ENCODE measurements at regions not wholly inside any gene's neighbourhood (a gene's known extent, or its start where the extent isn't known, plus 50 kb on each side); places are given as distances from the start of the nearest gene placed in this dataset.

DNA sequence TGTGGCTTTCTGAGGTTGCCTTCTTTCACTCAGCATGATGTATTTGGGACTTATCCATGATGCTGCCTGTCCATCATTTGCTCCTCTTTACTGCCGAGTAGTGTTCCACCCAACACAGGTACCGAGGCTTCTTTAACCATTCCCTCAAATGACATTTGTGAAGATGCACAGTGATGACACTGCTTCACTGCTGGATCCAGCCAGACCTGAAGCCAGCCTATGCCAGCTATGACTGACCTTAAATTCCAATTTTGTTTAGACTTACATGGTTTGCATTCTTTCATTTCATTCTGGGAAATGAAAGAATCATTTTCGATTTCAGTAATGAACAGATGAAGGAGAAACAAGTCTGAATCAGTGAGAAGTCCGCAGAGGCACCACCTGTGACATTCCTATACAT lies 271.0 kb downstream of the AACS start:
- TF ChIP-seq, protein P1, sequence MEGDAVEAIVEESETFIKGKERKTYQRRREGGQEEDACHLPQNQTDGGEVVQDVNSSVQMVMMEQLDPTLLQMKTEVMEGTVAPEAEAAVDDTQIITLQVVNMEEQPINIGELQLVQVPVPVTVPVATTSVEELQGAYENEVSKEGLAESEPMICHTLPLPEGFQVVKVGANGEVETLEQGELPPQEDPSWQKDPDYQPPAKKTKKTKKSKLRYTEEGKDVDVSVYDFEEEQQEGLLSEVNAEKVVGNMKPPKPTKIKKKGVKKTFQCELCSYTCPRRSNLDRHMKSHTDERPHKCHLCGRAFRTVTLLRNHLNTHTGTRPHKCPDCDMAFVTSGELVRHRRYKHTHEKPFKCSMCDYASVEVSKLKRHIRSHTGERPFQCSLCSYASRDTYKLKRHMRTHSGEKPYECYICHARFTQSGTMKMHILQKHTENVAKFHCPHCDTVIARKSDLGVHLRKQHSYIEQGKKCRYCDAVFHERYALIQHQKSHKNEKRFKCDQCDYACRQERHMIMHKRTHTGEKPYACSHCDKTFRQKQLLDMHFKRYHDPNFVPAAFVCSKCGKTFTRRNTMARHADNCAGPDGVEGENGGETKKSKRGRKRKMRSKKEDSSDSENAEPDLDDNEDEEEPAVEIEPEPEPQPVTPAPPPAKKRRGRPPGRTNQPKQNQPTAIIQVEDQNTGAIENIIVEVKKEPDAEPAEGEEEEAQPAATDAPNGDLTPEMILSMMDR (conservative IDR thresholded peaks at IDR 0.05): no peak
- no peak for TF ChIP-seq EZH2 (IDR thresholded peaks at IDR 0.05; ENCODE audit: low read depth)
